ENCODE measurements at regions not wholly inside any gene's neighbourhood (a gene's known extent, or its start where the extent isn't known, plus 50 kb on each side); places are given as distances from the start of the nearest gene placed in this dataset.

GRCh38 chr2:65558743-65559142, 126.3 kb upstream of the SPRED2 start:
- no peak for TF ChIP-seq POLR2AphosphoS5 (IDR thresholded peaks at IDR 0.05)
- no peak for TF ChIP-seq CTCF (IDR thresholded peaks at IDR 0.05)
- TF ChIP-seq POLR2A (IDR thresholded peaks at IDR 0.05) = no peak

All from gastroesophageal sphincter (tissue), 3 donors.